ENCODE measurements at regions not wholly inside any gene's neighbourhood (a gene's known extent, or its start where the extent isn't known, plus 50 kb on each side); places are given as distances from the start of the nearest gene placed in this dataset.

DNA sequence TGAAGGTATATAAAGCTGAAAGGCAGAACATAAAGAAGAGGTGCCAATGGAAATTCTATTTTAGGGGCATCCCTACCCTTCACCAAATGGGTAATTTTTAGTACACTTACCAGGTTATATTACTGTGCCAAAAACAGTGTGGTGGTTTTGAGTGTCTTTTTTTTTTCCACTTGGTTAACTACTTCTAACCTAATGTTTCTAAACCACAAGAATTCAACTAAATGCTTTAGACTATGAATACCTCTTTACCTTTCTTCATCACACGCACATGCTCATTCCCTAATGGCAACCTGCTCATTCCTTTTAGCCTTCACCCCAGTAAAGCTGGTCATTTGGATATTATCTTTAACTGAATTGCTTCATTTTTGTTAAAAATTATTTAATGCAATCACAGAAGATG, 215.6 kb downstream of the PIK3R1 start:
- DNase-seq (ENCODE audit: low read depth) = no peak

DNA sequence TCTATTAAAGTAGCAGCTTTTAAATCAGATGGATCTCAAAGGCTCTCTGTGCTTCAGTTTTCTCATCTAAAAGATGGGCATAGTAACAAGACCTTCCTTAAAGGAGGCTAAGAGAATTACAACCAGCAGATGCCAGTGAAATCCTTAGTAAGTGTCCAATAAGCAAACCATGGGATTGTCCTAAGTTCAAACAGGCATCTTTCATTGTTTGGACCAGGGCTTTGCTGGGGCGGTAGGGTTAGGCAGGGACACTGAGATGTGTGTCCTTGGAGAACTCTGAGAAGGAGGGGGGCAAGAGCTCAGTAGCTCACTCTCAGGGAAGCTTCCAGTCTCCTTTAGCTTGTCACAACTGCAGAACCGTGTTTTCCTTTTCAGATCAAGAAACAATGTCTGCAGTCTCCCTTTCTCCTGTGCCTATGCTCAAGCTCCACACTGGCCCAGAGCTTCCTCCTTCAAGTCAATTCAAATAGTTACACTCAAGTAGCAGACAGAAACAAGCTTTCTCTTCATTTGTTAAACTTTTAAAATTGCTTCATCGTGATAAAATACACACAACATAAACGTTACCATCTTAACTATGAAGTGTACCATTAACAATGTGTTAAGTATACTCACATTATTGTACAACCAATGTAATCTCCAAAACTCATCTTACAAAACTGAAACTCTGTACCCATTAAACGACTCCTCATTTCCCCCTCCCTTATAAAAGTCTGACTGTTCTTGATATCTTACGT, 216.2 kb downstream of the PIK3R1 start:
- no peak for DNase-seq (ENCODE audit: low read depth)

DNA sequence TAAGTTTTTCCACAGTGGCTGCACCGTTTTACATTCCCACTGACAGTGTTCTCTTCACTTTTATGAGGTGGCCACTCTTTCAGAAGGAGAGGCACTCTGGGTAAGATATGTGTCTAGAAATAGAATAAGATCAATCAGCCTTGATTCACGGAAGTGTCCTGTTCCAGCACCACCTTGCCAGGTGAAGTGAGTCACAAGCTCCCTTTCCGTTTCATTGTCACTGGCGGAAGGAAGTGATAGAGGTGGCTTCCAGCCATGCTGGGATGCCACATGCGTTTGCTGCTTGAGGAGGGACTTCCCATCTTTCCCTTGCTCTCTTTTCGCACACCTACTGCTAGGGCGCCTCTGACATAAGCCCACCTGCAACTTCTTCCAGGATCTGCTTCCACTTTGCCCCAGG, 217.1 kb downstream of the PIK3R1 start:
- no peak for DNase-seq (ENCODE audit: low read depth)

GRCh38 chr5:68433526-68433922, 218.0 kb downstream of the PIK3R1 start:
- DNase-seq (ENCODE audit: low read depth) = no peak

DNA sequence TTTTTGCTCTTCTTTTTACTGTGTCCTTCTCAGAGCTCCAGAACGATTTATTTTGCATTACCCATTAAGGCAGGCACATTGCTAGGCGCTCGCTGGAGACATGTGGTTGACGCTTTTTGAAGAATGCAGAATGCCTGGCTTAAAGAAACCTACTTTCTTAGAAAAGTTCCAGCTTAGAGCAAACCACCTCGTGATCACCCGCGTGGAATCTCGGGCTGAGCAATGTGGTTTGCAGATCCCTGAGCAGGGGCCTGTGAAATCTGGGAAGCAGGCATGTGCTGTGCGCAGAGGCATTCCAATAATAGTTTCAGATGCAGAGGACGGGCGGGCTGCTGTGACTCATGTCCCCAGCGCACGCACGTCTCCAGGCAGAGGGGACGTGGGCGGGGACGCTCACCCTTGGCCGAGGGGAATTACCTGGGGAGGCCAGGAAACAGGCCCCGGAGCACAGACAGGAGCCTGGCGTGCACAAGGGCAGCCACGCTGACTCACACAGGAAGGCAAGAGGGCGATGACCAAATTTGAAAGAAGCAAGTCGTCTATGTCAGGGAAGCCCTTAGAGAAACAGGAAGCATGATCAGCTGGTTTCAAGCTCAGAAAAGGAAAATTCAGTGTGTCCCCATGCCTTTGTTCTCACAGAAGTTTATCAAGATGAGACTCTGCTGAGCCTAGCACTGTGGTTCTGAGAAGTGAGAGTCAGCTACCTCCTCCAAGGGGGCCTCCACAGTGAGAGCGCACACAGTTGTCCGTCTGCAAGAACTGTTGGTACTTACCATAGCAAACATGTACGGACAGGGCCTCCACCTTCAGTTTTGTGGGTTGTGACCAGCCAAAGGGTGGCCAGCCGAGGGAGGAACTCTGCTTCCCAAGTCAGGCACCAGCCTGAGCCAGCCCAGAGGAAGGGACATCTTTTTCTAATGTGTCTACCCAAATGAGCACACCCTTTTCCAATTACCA, 218.6 kb downstream of the PIK3R1 start:
- DNase-seq (ENCODE audit: low read depth) = peak; percentile 89

DNA sequence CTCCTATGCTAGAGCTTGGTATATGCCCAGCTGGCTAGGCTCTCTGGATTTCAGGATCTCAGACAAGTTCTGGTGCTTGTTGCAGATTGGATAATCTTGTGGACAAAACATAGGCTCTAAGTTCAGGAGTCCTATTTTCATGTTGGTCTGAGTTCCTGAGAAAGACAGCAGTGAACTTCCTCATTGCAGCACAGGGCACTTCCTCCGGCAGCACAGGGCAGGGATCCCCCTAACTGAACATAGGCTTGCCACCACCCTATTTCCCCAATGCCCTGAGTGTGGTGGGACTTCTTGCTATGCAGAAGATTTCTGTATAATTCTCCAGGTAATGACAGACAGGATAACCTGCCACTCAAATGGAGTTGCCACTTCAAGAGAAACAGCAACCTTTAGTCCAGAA, 220.1 kb downstream of the PIK3R1 start:
- no peak for DNase-seq (ENCODE audit: low read depth)

- no peak for DNase-seq (ENCODE audit: low read depth)
Observed at GRCh38 chr5:68436686-68437520, 221.3 kb downstream of the PIK3R1 start.

DNA sequence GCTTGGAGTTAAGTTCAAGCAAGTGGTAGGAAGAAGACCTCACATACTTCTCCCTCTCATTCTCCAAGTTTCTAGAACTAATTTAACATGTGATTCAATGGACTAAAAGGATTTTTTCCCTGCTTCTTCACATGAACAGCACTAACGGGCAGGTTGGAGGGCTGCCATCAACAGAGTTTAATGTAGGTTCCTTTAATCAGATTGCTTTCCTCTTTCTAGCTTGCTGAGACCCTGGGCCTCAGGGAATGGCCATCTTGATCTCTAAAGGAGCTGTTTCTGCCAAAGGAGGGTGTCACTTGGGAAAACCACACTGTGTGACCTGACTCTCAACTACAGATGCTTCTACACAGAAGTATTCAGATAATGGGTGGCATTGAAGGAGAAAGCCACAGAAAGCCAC, 223.3 kb downstream of the PIK3R1 start:
- no peak for DNase-seq (ENCODE audit: low read depth)

DNA sequence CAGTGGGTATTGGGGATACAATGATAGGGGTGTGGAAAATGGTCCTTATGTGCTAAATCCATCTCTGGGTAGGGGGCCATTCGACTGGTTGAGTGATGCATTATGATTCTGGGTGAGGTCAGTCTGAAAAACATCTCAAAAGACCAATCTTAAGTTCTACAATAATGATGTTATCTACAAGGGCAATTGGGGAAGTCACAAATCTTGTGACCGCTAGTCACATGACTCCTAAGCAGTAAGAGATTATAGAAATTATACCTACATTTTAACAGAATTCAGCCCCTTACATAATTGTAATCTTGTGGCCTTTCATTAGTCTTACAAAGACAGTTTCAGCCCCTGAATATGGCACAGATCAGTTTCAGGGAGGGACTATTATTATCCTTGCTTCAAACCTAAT, 224.7 kb downstream of the PIK3R1 start:
- no peak for DNase-seq (ENCODE audit: low read depth)

- no peak for DNase-seq (ENCODE audit: low read depth)
Observed at GRCh38 chr5:68440651-68441050, 225.1 kb downstream of the PIK3R1 start.

- peak; percentile 20 for DNase-seq (ENCODE audit: low read depth)
Observed at GRCh38 chr5:68441309-68442073, 225.9 kb downstream of the PIK3R1 start.

GRCh38 chr5:68443091-68443490, 227.5 kb downstream of the PIK3R1 start:
- no peak for DNase-seq (ENCODE audit: low read depth)

GRCh38 chr5:68444048-68444447, 228.5 kb downstream of the PIK3R1 start:
- DNase-seq (ENCODE audit: low read depth) = no peak

GRCh38 chr5:68444833-68445232, 229.3 kb downstream of the PIK3R1 start:
- DNase-seq (ENCODE audit: low read depth) = no peak

DNA sequence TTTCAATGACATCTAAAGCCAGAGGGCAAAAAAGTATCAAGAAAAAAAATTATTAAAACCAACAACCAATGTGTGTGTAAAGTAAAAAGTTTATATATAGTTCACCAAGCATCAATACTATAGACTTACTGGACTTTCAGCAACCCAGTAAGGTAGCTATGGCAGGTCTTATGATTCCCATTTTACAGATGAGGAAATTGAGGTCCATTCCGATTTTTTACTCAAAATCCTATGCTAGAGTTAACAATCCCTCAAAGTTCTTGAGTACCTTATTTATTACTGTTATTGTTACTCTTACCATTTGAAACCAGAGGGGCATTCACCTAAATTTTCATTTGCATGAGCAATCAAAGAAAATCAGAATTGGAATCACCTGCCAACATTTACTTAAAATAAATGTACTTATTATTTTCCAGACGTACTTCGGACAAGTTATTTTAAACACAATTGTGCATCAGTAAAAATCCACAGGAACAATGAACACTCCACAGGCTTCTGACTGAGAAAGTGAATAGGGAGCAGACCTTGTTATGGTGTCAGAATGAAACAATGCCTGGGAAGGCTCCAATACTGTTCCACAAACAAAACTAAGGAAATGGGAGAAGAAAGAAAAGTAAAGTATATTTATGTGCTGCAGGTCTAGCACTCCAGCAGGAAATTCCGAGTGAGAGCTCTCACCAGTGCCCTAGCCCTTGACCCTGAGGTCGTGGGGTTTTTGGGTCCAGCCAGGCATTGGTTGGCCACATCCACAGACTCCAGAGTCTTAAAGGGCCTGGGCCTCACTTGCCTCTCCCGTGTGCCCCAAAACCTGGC, 229.9 kb downstream of the PIK3R1 start:
- no peak for DNase-seq (ENCODE audit: low read depth)

- no peak for DNase-seq (ENCODE audit: low read depth)
Observed at GRCh38 chr5:68446070-68446357, 230.5 kb downstream of the PIK3R1 start.

DNA sequence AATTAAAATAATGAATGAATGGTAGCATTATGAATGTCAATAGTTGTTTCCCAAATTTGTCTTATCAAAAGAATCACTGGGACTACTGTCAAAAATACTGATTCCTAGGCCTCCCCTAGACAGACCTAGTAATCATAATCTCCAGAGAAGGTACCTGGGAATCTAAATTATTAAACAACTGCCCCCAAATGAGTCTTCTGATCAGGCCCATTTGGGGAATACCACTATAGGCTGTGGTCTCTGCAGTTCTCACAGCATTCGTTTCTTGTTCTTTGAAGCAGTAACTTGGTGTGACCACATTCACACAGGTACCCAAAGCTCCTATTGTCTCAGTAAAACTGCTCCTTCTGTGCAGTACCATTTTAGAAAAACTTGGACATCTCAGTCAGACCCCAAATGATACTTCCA, 230.9 kb downstream of the PIK3R1 start:
- DNase-seq (ENCODE audit: low read depth) = no peak

GRCh38 chr5:68447136-68447929, 231.8 kb downstream of the PIK3R1 start:
- no peak for DNase-seq (ENCODE audit: low read depth)

DNA sequence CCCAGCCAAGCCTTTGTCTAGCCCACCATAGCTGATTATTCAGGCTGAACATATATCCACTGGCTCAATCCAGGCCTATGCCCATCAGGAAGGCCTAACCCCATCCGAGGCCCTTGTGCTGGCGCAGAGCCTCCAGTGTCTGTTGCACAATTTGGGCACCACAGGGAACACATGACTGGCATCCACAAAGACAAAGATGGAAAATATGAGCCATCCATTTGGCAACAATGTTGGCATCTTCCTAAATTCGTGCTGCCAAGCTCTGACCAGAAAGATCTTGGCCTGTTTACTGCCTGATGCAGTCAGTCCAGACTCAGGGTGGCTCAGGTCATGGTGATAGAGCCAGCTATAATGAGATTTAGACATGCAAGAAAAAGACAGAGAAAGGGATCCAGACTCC, 233.8 kb downstream of the PIK3R1 start:
- no peak for DNase-seq (ENCODE audit: low read depth)

- DNase-seq (ENCODE audit: low read depth) = no peak
Observed at GRCh38 chr5:68450245-68450852, 234.8 kb downstream of the PIK3R1 start.

Data from activated gamma-delta T cell treated with anti-CD3 and anti-CD28 coated beads, Interleukin-2, amount 50 U/mL, for 16 hours (primary cell).